A673 (cell line): ENCODE measurements at regions not wholly inside any gene's neighbourhood (a gene's known extent, or its start where the extent isn't known, plus 50 kb on each side); places are given as distances from the start of the nearest gene placed in this dataset.

ENCODE experiments used
- BruUV-seq: library from RNA; stranded (reverse); fragments of 400-500 nt; replicated peaks from 2 replicates; lab custom pipeline; 2021; lab: Mats Ljungman, UMichigan
- CTCF ChIA-PET: fragments of 300-600 bp; sonication (Branson Sonifier 250); formaldehyde crosslinking; loops from one replicate; lab custom pipeline; 2022; ENCODE audit warnings: antibody characterized with exemption; lab: Charles Lee
- POLR2A ChIA-PET: fragments of 300-600 bp; sonication (Branson Sonifier 250); formaldehyde crosslinking; loops from one replicate; lab custom pipeline; 2022; ENCODE audit warnings: antibody characterized with exemption; ENCODE audit not compliant: low non-redundant PET; lab: Charles Lee
- DNase-seq: peaks from one replicate; pipeline ENCODE4 v3.0.0-alpha.2; 2015; ENCODE audit warnings: low spot score
- H3K27ac ChIP-seq: fragments of 200-600 bp; sonication (generic); 2 replicates; pipeline ENCODE4 v1.5.1; 2016; ENCODE audit warnings: mixed run types, low read depth, mild to moderate bottlenecking, mixed read lengths, antibody characterized with exemption, low read length; ENCODE audit not compliant: poor library complexity, severe bottlenecking
- H3K27me3 ChIP-seq: fragments of 200-600 bp; sonication (generic); replicated peaks from 2 replicates; pipeline ENCODE4 v1.6.1; 2017; ENCODE audit warnings: mixed run types, low read depth, mild to moderate bottlenecking, mixed read lengths, antibody characterized with exemption, low read length; ENCODE audit not compliant: insufficient read depth, poor library complexity
- H3K36me3 ChIP-seq: fragments of 200-600 bp; sonication (generic); 2 replicates; pipeline ENCODE4 v1.6.1; 2016; ENCODE audit warnings: mixed run types, mild to moderate bottlenecking, mixed read lengths, antibody characterized with exemption, low read length; ENCODE audit not compliant: insufficient read depth, poor library complexity, severe bottlenecking
- H3K4me1 ChIP-seq: fragments of 200-600 bp; sonication (generic); 2 replicates; pipeline ENCODE4 v1.6.1; 2017; ENCODE audit warnings: mixed run types, mild to moderate bottlenecking, mixed read lengths, antibody characterized with exemption, low read length; ENCODE audit not compliant: insufficient read depth, poor library complexity, severe bottlenecking
- H3K4me3 ChIP-seq: fragments of 200-600 bp; sonication (generic); 2 replicates; pipeline ENCODE4 v1.5.1; 2016; ENCODE audit warnings: low read depth, mixed run types, mild to moderate bottlenecking, mixed read lengths, low read length; ENCODE audit not compliant: poor library complexity, severe bottlenecking
- H3K9me3 ChIP-seq: fragments of 200-600 bp; sonication (generic); 2 replicates; pipeline ENCODE4 v1.6.1; 2016; ENCODE audit warnings: mixed run types, low read depth, mild to moderate bottlenecking, mixed read lengths, antibody characterized with exemption, low read length; ENCODE audit not compliant: poor library complexity, severe bottlenecking
- EZH2 ChIP-seq: fragments of 200-600 bp; sonication (generic); IDR thresholded peaks from 2 replicates; pipeline ENCODE4 v1.6.1; 2017; ENCODE audit warnings: borderline replicate concordance, low read depth, mild to moderate bottlenecking, mixed read lengths, antibody characterized with exemption, low read length; ENCODE audit not compliant: poor library complexity, severe bottlenecking
- intact Hi-C: fragments of 100-400 bp; cut with micrococcal nuclease; formaldehyde crosslinking; loops from one replicate; pipeline ENCODE4 v1.10.0; 2022; ENCODE audit not compliant: unreplicated experiment
- TF ChIP-seq, protein P1 (sequence below): fragments of 300-800, 200-600 bp; sonication (generic); conservative IDR thresholded peaks from 2 replicates; pipeline ENCODE4 v1.5.1; 2017; ENCODE audit warnings: low read depth, mild to moderate bottlenecking, antibody characterized with exemption, low read length, moderate library complexity, mixed read lengths

DNA sequence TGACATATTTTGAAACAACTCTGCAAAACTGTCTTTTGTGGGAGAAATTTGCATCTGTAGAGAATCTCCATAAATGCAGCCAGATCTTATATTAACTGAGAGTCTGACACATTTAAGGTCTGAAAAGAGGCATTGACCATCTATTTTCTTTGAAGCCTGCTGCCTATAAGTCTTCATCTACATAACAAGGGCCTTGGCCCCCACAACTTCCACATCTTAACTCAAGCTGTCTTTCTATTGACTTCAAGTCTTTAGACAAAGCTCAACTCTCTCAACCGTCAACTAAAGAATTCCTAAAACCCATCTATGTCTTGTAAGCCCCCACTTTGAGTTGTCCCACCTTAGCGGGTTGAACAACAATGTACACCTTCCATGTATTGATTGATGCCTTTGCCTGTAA is 72.4 kb upstream of the ADCY1 start:
- intact Hi-C loops = no loop called here
- H3K27ac ChIP-seq = no peak overlapping the region
- H3K9me3 ChIP-seq = no peaks in the 10 kb centered on the region
- H3K36me3 ChIP-seq = no peaks in the 10 kb centered on the region
- H3K27me3 ChIP-seq = peaks cover 5% of the 10 kb centered on the region
- no TSS peak for BruUV-seq
- TF ChIP-seq, protein P1, sequence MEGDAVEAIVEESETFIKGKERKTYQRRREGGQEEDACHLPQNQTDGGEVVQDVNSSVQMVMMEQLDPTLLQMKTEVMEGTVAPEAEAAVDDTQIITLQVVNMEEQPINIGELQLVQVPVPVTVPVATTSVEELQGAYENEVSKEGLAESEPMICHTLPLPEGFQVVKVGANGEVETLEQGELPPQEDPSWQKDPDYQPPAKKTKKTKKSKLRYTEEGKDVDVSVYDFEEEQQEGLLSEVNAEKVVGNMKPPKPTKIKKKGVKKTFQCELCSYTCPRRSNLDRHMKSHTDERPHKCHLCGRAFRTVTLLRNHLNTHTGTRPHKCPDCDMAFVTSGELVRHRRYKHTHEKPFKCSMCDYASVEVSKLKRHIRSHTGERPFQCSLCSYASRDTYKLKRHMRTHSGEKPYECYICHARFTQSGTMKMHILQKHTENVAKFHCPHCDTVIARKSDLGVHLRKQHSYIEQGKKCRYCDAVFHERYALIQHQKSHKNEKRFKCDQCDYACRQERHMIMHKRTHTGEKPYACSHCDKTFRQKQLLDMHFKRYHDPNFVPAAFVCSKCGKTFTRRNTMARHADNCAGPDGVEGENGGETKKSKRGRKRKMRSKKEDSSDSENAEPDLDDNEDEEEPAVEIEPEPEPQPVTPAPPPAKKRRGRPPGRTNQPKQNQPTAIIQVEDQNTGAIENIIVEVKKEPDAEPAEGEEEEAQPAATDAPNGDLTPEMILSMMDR = no peak
- TF ChIP-seq EZH2 = no peak
- no peak overlapping the region for H3K4me3 ChIP-seq
- no peak for DNase-seq
- ChIA-PET CTCF (no interaction called here), POLR2A (no interaction called here)
- no peaks in the 10 kb centered on the region for H3K4me1 ChIP-seq

- CTCF ChIA-PET = no interaction called here
- Histone ChIP-seq H3K27me3 (no peaks in the 10 kb centered on the region), H3K4me3 (no peak overlapping the region), H3K4me1 (no peaks in the 10 kb centered on the region), H3K36me3 (no peaks in the 10 kb centered on the region), H3K9me3 (peaks cover 6% of the 10 kb centered on the region), H3K27ac (no peak overlapping the region)
- TF ChIP-seq EZH2 = no peak
- TF ChIP-seq, protein P1 = no peak
- POLR2A ChIA-PET = no interaction called here
- intact Hi-C loops = no loop called here
- BruUV-seq = no TSS peak
- DNase-seq = no peak
These were observed 68.1 kb upstream of the ADCY1 start for GRCh38 chr7:45506059-45506458.

GRCh38 chr7:45509222-45509621 is 64.9 kb upstream of the ADCY1 start:
- Histone ChIP-seq H3K4me3 (no peak overlapping the region), H3K27me3 (no peaks in the 10 kb centered on the region), H3K4me1 (no peaks in the 10 kb centered on the region), H3K36me3 (no peaks in the 10 kb centered on the region), H3K9me3 (peaks cover 6% of the 10 kb centered on the region), H3K27ac (no peak overlapping the region)
- DNase-seq = no peak
- intact Hi-C loops = no loop called here
- CTCF ChIA-PET = no interaction called here
- no peak for TF ChIP-seq EZH2
- TF ChIP-seq, protein P1 = no peak
- POLR2A ChIA-PET = interaction anchor here (0.6 kb wide), 1 partner anchor 1193 kb away, joined by 3 read pairs; no protein-coding TSS in a partner anchor
- BruUV-seq = no TSS peak
